ENCODE measurements at regions not wholly inside any gene's neighbourhood (a gene's known extent, or its start where the extent isn't known, plus 50 kb on each side); places are given as distances from the start of the nearest gene placed in this dataset.

- TF ChIP-seq CTCF (IDR thresholded peaks at IDR 0.05): no peak
- TF ChIP-seq SIN3A (IDR thresholded peaks at IDR 0.05; ENCODE audit: borderline replicate concordance, insufficient read depth, low read depth, low read length): no peak
- TF ChIP-seq POLR2AphosphoS5 (IDR thresholded peaks at IDR 0.05; ENCODE audit: low read depth, low read length): no peak
Measured at GRCh38 chr6:47163536-47163935, 121.4 kb upstream of the ADGRF1 start.
